C1 segment of cervical spinal cord (tissue), 14 donors: ENCODE measurements at regions not wholly inside any gene's neighbourhood (a gene's known extent, or its start where the extent isn't known, plus 50 kb on each side); places are given as distances from the start of the nearest gene placed in this dataset.

Experiments
- DNase-seq, 14 donors: peaks; one replicate each; lab custom pipeline; 2025; lab: John Stamatoyannopoulos, UW

- no peak for DNase-seq
Measured at GRCh38 chr6:137758661-137759060, 108.4 kb upstream of the TNFAIP3 start.

DNA sequence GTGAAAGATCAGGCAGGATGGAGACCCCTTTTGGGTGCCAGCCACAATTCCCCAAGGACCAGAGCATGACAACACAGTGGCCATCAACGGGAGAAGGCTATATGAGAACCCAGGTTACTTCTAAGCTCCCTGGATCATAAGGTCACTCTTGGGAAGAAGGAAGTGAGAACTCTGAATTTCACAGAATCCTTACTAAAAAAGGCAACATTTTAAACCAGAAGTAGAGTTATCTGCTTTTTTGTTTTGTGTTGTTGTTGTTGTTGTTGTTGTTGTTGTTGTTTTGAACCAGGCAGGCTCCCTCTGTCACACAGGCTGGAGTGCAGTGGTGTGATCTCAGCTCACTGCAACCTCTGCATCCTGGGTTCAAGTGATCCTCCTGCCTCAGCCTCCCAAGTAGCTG is 107.4 kb upstream of the TNFAIP3 start:
- DNase-seq: no peak

GRCh38 chr6:137761072-137761471 is 106.0 kb upstream of the TNFAIP3 start:
- no peak for DNase-seq

DNA sequence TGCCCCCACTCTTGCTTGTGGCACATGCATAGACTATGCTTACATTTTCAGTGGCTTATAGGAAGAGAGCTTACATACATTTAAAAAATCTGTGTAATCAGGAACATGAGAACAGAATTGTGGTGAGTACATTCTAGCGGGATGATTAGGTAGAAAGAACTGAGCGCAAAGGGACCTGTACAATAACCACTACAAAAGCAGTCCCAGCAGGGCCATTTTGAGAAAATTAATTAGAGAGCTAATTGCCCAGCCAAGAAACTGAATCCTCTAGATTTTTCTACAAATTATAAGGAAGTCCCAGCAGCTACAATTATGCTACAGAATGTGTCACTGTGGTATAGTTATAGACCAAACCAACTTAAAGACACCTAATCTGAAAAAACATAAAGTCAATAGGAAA is 105.6 kb upstream of the TNFAIP3 start:
- no peak for DNase-seq

DNA sequence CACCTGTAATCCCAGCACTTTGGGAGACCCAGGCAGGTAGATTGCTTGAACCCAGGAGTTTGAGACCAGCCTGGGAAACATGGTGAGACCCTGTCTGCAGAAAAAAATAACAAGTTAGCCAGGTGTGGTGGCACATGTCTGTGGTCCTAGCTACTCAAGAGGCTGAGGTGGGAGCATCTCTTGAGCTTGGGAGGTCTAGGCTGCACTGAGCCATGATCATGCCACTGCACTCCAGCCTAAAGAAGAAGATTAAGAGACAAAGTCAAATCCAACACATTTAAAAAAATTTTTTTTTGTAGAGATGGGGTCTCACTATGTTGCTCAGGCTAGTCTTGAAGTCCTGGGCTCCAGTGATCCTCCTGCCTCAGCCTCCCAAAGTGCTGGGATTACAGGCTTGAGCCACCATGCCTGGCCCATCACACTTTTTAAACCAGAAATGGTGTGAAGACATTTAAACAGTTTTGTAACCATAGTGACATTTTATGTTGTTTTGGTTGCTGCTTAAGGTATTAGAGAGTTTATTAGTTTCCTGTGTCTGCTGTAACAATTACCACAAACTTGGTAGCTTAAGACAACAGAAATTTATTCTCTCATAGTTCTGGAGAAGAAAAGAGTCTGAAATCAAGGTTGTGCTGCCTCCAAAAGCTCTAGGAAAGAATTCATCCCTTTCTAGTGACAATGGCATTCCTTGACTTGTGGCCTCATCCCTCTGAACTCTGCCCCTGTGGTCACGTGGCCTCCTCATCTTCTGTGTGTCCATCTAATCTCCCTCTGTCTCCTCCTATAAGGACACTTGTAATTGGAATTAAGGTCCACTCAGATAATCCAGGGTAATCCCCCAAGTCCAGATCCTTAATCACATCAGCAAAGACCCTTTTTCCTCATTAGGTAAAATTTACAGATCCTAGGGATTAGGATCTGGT is 104.6 kb upstream of the TNFAIP3 start:
- DNase-seq: no peak

DNA sequence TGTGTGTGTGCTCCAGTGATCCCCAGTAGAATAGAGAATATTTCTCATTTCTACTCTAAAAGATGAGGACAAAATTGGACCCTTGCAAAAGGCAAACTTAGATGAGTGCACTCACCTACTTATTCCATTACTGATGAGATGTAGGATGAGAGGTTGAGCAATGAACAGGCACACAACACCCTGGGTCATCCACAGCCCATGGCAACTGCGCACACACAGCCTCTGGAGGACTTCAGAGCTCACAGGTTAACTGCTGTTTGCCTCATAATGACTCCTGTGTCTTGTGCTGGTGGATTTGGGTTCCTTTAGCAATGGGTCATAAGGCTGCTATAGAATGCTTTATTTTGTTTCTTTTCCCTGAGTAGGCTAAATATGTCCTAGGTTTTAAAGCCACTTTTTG is 103.6 kb upstream of the TNFAIP3 start:
- DNase-seq: no peak

DNA sequence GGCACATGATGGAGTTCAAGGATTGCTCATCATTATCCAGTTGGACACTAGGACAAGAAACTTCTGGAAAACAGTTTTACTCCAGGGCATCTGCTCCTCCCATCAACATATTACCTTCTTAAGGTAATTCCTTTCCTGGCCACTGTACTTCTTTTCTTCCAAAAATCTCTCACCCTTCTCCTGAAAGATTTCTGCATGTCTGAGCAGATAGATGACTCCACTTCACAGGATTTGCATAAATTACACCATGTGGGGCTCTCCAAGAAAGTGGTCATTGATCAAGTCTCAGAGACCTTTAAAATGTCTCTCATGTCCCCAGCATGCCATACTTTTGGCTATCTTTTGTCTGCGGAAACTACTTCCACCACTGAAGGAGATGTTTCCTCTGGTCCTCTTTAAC is 103.2 kb upstream of the TNFAIP3 start:
- no peak for DNase-seq

DNA sequence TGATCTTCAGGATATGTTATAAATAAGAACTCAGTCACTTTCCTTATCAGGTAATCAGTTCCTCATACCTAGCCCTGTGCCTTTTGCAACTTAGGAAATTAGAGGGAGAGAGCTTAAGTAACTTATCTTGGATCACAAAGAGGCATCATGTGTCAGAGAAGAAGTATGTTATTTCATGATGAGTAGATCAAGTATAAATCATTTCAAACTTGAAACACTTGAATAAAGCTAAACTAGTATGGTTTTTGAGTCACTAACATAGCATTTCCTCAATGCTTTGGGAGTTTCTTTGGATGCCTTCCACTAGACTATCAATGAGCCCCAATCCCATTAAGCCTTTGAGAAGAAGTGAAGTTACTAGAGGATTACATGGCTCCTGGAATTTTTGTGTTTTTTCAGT is 102.6 kb upstream of the TNFAIP3 start:
- no peak for DNase-seq

GRCh38 chr6:137765059-137765458 is 102.0 kb upstream of the TNFAIP3 start:
- no peak for DNase-seq

GRCh38 chr6:137766596-137767370 is 100.3 kb upstream of the TNFAIP3 start:
- DNase-seq: no peak

- DNase-seq: no peak
Measured at GRCh38 chr6:137767465-137767864, 99.6 kb upstream of the TNFAIP3 start.

DNA sequence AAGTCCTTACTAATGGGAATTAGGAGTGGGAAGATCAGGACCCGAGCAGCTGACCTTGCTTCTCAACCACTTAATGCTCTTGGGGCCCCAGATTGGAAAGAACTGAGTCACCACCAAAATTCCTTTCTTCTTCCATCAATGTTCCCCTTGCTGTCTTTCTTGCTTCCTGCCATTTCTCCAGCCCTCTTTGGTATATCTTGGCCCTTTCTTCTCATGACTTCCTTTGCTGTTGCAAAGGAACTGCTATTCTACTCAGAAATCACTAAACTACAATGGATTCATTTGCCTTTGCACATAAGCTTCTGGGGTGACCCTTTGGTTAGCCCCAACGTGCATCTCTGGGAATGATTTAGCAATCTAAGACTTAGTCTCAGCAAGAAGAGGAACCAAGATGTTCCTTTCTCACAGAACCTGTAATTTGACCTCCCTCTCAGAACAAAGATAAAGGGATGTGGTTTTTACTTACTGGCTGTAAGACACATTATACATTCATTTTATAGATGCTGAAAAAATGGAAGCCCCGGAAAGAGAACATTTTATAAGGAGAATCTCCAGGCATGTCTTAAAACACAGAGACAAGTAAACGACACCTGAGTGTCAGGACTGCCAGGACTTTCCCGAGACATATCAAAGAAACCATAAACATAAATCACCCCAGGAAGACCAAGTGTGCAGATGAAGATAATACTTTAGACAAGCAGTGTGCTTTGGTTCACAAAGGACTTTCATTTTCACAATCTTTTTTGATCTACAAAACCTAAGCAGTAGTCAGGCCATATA is 99.0 kb upstream of the TNFAIP3 start:
- no peak for DNase-seq

- DNase-seq: no peak
Measured at GRCh38 chr6:137768935-137769334, 98.1 kb upstream of the TNFAIP3 start.

DNA sequence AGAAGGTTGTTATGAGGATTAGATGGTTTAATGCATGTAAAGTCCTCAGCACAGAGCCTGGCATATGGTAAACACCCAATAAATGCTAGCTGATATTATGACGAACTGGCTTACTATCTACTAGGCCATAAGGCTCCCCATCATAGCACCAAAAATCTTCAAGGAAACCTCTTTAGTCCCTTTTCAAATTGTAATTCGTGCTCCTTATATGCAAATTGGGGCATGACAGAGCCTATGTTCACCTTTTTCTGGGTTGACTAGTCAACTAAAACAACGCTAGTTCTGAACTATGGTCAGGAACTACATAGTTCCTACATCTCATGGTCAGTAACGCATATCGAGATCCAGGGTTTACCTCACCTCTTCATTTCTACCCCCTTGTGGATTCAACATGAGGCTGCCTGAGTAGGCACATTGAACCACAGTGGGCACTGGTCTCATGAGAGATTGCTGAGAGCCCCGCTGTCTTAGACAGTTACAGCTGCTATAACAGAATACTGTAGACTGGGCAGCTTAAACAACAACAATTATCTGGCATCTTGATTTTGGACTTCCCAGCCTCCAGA is 97.2 kb upstream of the TNFAIP3 start:
- no peak for DNase-seq

- no peak for DNase-seq
Measured at GRCh38 chr6:137772541-137773250, 94.4 kb upstream of the TNFAIP3 start.

GRCh38 chr6:137775227-137775626 is 91.8 kb upstream of the TNFAIP3 start:
- DNase-seq: no peak

DNA sequence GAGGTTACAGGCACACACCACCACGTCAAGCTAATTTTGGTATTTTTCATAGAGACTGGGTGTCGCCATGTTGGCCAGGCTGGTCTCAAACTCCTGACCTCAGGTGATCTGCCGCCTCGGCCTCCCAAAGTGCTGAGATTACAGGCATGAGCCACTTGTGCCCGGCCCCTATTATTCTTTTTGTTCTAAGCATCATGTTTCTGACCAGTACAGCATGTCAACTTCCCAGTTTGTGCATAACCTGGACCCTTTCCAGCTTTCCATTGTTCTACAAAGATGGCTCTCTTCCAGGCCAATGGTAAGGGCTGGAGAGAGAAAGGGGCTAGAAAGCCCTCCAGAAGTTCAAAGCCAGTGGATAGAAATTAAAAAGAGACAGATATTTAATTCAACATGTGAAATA is 91.3 kb upstream of the TNFAIP3 start:
- DNase-seq: no peak

DNA sequence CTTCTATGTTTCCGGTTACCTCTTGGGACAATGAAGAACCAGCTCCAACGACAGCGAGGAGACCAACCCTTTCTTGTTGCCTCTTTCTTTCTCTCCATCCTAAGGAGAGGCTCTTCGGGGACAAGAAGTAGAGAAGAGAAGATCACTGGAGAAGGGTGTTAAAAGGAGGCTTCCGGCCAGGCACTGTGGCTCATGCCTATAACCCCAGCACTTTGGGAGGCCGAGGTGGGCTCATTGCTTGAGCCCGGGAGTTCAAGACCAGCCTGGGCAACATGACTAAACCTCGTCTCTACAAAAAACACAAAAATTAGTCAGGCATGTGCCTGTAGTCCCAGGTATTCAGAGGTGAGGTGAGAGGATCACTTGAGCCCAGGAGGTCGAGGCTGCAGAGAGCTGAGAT is 90.8 kb upstream of the TNFAIP3 start:
- DNase-seq: no peak

GRCh38 chr6:137776786-137777686 is 90.0 kb upstream of the TNFAIP3 start:
- no peak for DNase-seq

DNA sequence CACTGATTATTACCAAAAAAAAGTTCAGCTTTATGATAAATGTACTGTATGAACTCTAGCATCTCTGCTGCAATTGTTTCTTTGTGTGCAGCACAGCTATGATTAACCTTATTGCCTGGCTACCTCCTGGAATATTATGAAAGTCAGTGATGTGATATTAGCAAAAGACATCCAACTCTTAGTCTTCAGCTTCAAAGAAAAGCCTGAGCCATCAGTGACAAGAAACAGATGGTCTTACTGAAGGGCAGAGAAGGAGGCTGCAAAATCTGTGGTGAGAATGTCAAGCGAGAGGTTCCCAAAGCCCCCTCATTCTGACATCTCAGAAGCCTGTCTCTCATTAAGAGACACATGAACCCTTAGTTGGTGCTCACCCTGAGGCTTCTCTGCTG is 89.4 kb upstream of the TNFAIP3 start:
- no peak for DNase-seq
